ENCODE measurements at regions not wholly inside any gene's neighbourhood (a gene's known extent, or its start where the extent isn't known, plus 50 kb on each side); places are given as distances from the start of the nearest gene placed in this dataset.

DNA sequence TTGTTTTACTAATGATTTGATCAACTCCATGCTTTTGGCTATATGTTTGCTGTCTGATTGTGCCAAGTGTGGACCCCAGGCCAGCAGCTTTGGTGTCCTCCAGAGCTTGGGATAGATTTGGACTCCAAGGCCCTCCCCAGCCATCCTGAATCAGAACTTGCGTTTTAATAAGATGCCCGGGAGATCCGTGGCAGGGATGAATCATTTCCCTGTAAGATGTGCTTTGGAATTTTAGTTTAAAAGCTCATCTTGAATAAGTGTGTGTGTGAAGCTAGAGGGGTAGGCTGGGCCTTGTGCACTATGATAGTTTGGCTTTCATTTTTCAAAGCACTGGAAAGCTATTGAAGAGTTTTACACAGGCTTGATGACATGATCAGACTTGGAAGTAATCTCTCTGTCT is 66.2 kb upstream of the SDK1 start:
- TF ChIP-seq POLR2AphosphoS5 (IDR thresholded peaks at IDR 0.05) (no peak), CTCF (IDR thresholded peaks at IDR 0.05) (no peak), POLR2A (IDR thresholded peaks at IDR 0.05) (no peak)
